ENCODE measurements at regions not wholly inside any gene's neighbourhood (a gene's known extent, or its start where the extent isn't known, plus 50 kb on each side); places are given as distances from the start of the nearest gene placed in this dataset.

- H3K9me3 ChIP-seq (replicated peaks) = no peaks in the 10 kb centered on the region
- H3K27ac ChIP-seq (replicated peaks) = no peak overlapping the region
- no peak overlapping the region for H3K4me3 ChIP-seq
- no peak for TF ChIP-seq CTCF (IDR thresholded peaks at IDR 0.05; ENCODE audit: borderline replicate concordance)
- no peak for DNase-seq
- H3K4me1 ChIP-seq = no peaks in the 10 kb centered on the region
- H3K36me3 ChIP-seq = no peaks in the 10 kb centered on the region
- intact Hi-C loops (cut with micrococcal nuclease) = no loop called here
- no peaks in the 10 kb centered on the region for H3K27me3 ChIP-seq (ENCODE audit: low read depth)
Measured at GRCh38 chr6:164455835-164456234, 853.6 kb downstream of the C6orf118 start.

DNA sequence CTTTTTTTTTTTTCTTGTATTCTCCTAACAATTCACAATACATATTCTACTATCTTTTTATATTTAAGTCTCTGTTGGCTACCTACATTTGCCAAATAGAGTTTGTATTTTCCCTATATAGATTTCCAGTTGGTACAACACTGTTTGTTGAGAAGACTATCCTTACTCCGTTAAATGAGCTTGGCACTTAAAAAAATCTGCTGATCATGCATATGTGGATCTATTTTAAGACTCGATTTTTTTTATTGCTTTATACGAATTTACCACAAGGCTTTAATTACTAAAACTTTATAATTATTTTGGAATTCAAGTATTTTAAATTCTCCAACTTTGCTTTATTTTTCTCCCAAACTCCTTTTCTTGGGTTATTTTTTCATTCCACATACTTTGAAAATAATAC is 855.6 kb downstream of the C6orf118 start:
- no peaks in the 10 kb centered on the region for H3K27me3 ChIP-seq (ENCODE audit: low read depth)
- TF ChIP-seq CTCF (IDR thresholded peaks at IDR 0.05; ENCODE audit: borderline replicate concordance) = no peak
- DNase-seq = no peak
- intact Hi-C loops (cut with micrococcal nuclease) = no loop called here
- no peak overlapping the region for H3K4me3 ChIP-seq
- no peaks in the 10 kb centered on the region for H3K4me1 ChIP-seq
- no peaks in the 10 kb centered on the region for H3K36me3 ChIP-seq
- H3K9me3 ChIP-seq (replicated peaks) = no peaks in the 10 kb centered on the region
- H3K27ac ChIP-seq (replicated peaks) = no peak overlapping the region

DNA sequence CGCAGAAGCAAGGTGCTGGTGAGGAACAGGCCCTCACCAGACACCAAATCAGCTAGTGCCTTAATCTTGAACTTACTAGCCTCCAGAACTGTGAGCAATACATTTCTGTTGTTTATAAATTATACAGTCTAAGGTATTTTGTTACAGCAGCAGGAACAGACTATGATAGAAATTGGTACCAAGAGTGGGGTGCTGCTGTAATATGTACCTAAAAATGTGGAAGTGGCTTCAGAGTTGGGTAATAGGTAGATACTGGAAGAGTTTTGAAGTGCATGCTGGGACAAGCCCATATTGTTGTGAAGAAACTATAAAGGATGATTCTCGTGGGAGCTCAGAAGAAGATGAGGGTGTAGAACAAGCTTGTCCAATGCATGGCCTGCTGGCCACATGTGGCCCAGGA is 866.8 kb downstream of the C6orf118 start:
- no peaks in the 10 kb centered on the region for H3K36me3 ChIP-seq
- H3K27me3 ChIP-seq (ENCODE audit: low read depth) = no peaks in the 10 kb centered on the region
- DNase-seq = no peak
- TF ChIP-seq CTCF (IDR thresholded peaks at IDR 0.05; ENCODE audit: borderline replicate concordance) = no peak
- H3K27ac ChIP-seq (replicated peaks) = no peak overlapping the region
- peaks cover 21% of the 10 kb centered on the region for H3K9me3 ChIP-seq (replicated peaks)
- H3K4me1 ChIP-seq = no peaks in the 10 kb centered on the region
- no peak overlapping the region for H3K4me3 ChIP-seq
- intact Hi-C loops (cut with micrococcal nuclease) = no loop called here

- intact Hi-C loops (cut with micrococcal nuclease) = no loop called here
- H3K9me3 ChIP-seq (replicated peaks) = peaks cover 22% of the 10 kb centered on the region
- no peaks in the 10 kb centered on the region for H3K4me1 ChIP-seq
- no peak for TF ChIP-seq CTCF (IDR thresholded peaks at IDR 0.05; ENCODE audit: borderline replicate concordance)
- H3K36me3 ChIP-seq = no peaks in the 10 kb centered on the region
- no peak overlapping the region for H3K27ac ChIP-seq (replicated peaks)
- no peak overlapping the region for H3K4me3 ChIP-seq
- no peaks in the 10 kb centered on the region for H3K27me3 ChIP-seq (ENCODE audit: low read depth)
- DNase-seq = no peak
Measured at GRCh38 chr6:164439331-164439730, 870.1 kb downstream of the C6orf118 start.

DNA sequence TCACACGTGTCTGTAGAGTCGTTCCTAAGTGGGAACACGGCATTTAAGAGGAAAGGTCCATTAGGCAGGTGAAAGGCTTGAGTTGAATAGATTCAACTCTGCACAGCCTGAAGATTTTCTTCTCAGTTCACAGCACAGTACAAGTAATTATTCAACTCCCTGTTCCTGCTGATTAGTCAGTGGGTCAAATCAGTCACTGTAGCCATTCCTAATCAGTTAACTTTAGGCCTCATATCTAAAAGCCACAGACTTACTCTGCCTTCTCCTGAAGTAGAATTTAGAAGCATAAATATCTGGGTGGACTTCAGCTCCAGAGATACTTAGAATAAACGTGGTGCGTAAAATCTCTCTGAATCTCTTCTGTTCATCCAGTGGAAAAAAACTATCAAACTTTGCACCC is 872.4 kb downstream of the C6orf118 start:
- TF ChIP-seq CTCF (IDR thresholded peaks at IDR 0.05; ENCODE audit: borderline replicate concordance) = no peak
- intact Hi-C loops (cut with micrococcal nuclease) = no loop called here

More for the DNA sequence above, 872.4 kb downstream of the C6orf118 start:
- H3K4me1 ChIP-seq = no peaks in the 10 kb centered on the region
- H3K36me3 ChIP-seq = no peaks in the 10 kb centered on the region
- H3K9me3 ChIP-seq (replicated peaks) = peaks cover 7% of the 10 kb centered on the region
- no peak for DNase-seq
- no peak overlapping the region for H3K4me3 ChIP-seq
- no peaks in the 10 kb centered on the region for H3K27me3 ChIP-seq (ENCODE audit: low read depth)
- H3K27ac ChIP-seq (replicated peaks) = no peak overlapping the region

All from left ventricle myocardium inferior (tissue), 1 donor.